BJ (cell line): ENCODE measurements at regions not wholly inside any gene's neighbourhood (a gene's known extent, or its start where the extent isn't known, plus 50 kb on each side); places are given as distances from the start of the nearest gene placed in this dataset.

Source experiments
- CTCF ChIA-PET: fragments of 350-600 bp; formaldehyde crosslinking; extraction: SDS; loops from one replicate; lab custom pipeline; 2021; ENCODE audit warnings: antibody characterized with exemption, inconsistent platforms; lab: Yijun Ruan, JAX
- POLR2A ChIA-PET: fragments of 300-600 bp; sonication (Branson Sonifier 250); formaldehyde crosslinking; extraction: SDS; loops from one replicate; lab custom pipeline; 2021; ENCODE audit warnings: antibody characterized with exemption; lab: Charles Lee
- DNase-seq: peaks from one replicate; pipeline ENCODE4 v3.0.0-alpha.2; 2011; ENCODE audit warnings: low read depth
- H3K27me3 ChIP-seq: 2 replicates; pipeline ENCODE4 v1.6.0; 2011; ENCODE audit warnings: low read length; ENCODE audit not compliant: control insufficient read depth, insufficient read depth
- H3K36me3 ChIP-seq: 2 replicates; pipeline ENCODE4 v1.5.1; 2011; ENCODE audit warnings: low read length; ENCODE audit not compliant: control insufficient read depth, insufficient read depth
- H3K4me3 ChIP-seq: 2 replicates; pipeline ENCODE4 v1.5.1; 2011; ENCODE audit warnings: low read depth, mild to moderate bottlenecking, control low read depth, low read length
- TF ChIP-seq, protein P1 (sequence below): IDR thresholded peaks from 2 replicates; pipeline ENCODE4 v1.5.1; 2011; ENCODE audit warnings: low read depth, mild to moderate bottlenecking, control low read depth, inconsistent platforms, low read length, moderate library complexity; ENCODE audit not compliant: insufficient read depth

DNA sequence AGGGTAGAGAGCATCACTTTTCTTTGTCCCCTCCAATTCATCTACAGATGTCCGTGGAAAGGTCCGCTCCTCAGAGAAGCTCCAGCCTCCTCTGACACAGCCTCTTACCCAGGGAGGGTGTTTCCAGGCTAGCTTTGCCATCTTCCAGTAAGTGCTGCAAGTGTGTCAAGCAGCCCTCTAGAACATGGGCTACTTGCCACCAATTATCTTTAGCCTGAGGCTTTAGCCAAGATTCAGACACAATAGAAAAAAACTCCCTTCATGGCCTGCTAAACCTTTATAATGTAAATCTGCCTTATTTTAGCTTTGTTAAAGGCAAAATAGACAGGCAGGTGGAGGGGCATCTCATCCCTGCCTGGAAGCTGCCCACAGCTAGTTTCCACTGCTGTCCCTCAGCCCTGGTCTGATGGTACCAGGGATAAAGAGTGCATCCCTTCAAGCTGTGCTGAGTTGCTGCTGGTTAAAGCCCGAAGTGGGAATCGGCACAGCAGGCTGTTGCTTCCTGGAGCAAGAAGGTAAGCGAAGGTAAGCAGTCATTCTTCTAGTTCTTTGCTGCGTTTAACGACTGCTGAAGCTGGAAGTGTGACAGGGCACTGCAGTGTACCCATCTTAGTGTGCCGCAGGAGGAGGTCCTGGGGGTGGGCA, 190.1 kb upstream of the E2F8 start:
- POLR2A ChIA-PET = no interaction called here
- peaks cover 9% of the 10 kb centered on the region for H3K27me3 ChIP-seq
- TF ChIP-seq, protein P1, sequence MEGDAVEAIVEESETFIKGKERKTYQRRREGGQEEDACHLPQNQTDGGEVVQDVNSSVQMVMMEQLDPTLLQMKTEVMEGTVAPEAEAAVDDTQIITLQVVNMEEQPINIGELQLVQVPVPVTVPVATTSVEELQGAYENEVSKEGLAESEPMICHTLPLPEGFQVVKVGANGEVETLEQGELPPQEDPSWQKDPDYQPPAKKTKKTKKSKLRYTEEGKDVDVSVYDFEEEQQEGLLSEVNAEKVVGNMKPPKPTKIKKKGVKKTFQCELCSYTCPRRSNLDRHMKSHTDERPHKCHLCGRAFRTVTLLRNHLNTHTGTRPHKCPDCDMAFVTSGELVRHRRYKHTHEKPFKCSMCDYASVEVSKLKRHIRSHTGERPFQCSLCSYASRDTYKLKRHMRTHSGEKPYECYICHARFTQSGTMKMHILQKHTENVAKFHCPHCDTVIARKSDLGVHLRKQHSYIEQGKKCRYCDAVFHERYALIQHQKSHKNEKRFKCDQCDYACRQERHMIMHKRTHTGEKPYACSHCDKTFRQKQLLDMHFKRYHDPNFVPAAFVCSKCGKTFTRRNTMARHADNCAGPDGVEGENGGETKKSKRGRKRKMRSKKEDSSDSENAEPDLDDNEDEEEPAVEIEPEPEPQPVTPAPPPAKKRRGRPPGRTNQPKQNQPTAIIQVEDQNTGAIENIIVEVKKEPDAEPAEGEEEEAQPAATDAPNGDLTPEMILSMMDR = no peak
- CTCF ChIA-PET = interaction anchor here (0.7 to 1.3 kb wide), 2 partner anchors 51 to 104 kb away, joined by 3 to 5 read pairs; no protein-coding TSS in a partner anchor
- H3K4me3 ChIP-seq = no peak overlapping the region
- no peaks in the 10 kb centered on the region for H3K36me3 ChIP-seq
- DNase-seq = no peak

DNA sequence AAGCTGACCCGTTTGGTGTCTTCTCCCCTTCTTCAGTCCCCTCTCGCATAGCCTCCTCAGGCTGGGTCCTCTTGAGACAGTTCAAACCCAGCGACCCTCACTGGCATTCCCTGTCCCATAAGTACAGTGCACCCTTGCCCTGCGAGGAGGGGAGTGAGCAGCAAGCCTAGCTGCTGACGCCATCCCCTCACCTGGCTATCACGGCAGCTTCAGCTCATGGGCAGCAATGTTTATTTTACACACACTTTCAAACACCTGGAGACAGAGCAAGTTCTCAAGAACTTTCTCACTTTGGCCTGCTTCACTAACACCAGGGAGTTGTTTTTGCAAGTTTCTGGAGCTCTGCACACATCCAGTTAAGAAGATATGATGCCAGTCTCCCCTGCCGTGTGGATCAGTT, 189.6 kb upstream of the E2F8 start:
- H3K4me3 ChIP-seq = no peak overlapping the region
- TF ChIP-seq, protein P1 = no peak
- ChIA-PET POLR2A (no interaction called here), CTCF (no interaction called here)
- H3K27me3 ChIP-seq = peaks cover 9% of the 10 kb centered on the region
- no peaks in the 10 kb centered on the region for H3K36me3 ChIP-seq
- no peak for DNase-seq

DNA sequence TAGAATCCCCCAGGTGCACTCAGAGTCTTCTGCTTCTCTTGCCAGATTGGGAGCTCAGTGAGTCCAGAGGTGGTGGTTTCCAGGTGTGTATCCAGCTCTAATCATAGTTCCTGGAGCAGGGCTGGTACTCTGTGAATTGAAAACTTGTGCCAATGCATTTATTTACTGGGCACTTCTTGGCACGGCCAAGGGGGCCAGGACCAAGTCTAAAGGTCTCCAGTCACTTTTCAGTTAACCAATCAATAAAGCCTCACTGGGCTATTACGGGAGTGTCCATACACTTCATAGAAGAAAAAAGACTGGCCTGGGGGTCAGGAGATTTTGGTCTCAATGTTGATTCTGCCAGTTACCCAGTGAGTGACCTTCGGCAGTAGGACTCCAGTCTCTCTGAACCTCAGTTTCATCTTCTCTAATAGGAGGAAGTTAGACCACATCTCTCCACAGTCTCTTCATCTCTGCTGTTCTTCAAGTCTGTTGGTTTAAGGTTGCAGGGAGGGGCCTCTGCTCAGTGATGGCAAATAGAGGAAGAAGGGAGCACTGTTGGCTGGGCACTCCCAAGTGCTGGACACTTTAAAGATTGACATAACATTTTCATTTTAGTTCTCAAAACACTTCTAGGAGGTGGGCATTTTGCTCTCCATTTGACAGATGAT, 188.5 kb upstream of the E2F8 start:
- H3K27me3 ChIP-seq = peaks cover 10% of the 10 kb centered on the region
- TF ChIP-seq, protein P1 = no peak
- CTCF ChIA-PET = interaction anchor here (0.9 kb wide), 1 partner anchor 9 kb away, joined by 3 read pairs; no protein-coding TSS in a partner anchor
- DNase-seq = no peak
- H3K36me3 ChIP-seq = no peaks in the 10 kb centered on the region
- POLR2A ChIA-PET = no interaction called here
- H3K4me3 ChIP-seq = no peak overlapping the region

DNA sequence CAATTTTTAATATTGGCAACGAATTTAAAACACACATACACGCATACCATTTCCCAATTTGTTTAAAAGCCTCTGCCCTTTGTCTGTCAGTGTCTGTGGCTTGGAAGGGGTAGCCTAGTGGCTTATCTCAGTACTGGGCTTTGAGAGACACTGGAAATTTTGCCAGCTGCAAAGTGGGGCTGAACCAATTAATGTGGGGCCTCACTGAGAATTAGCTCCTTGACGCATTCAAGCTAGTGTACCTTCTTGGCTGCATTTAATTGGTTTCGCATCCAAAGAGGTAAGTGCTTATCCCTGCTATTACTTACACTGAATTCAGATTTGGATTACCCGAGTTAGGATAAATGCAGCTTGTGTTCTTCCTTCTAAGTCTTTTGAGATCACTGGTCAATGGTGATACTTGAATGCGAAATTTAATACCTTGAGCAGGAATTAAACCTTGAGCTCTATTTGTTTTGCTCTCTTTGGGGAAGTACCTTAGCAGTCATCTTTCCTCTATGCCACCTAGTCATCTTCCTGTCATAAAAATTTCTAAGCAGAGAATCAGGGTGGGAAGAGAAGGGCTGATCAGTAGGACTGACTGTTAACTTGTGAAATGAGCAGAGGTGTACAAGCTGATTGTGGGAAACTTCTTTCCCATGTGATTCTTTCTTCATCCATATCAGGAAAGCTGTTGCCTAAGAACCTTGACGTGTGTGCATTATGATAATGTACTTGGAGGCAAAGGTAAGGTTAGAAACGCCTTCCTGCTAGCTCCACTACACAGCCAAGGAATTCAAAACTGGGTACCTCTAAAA, 187.7 kb upstream of the E2F8 start:
- CTCF ChIA-PET = interaction anchor here (0.9 kb wide), 1 partner anchor 10 kb away, joined by 3 read pairs; no protein-coding TSS in a partner anchor
- peaks cover 10% of the 10 kb centered on the region for H3K27me3 ChIP-seq
- POLR2A ChIA-PET = no interaction called here
- DNase-seq = no peak
- no peaks in the 10 kb centered on the region for H3K36me3 ChIP-seq
- no peak overlapping the region for H3K4me3 ChIP-seq
- TF ChIP-seq, protein P1 = no peak

DNA sequence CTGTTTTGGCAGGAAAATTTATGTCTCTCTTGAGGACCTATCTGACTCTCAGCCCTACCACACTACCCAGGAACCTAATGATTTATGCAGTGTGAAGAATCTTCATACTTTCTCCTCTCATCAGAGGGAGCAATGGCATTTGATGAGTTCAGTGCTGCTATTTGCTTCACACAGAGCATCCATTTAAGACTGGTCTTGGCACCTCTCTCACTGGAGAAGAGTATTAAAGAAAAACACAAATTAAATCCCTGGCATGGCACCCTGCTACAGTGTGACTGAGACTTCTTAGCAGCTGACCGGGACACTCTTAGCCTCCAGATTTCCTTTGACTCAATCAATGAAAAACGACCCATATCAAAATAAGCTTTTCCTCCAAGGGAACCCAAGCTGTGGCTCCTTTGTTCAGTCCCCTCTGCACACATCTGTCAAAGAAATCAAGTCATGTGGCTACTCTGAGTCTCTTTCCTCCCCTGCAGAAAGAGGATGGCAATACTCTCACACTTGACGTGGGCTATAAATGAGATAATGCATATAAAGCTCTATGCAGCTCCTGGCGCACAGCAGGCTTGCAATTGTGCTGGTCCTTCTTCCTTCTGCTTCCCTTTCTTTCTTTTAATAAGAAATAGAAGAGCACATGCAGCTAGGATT, 186.1 kb upstream of the E2F8 start:
- Histone ChIP-seq H3K4me3 (no peak overlapping the region), H3K36me3 (no peaks in the 10 kb centered on the region), H3K27me3 (peaks cover 12% of the 10 kb centered on the region)
- no peak for DNase-seq
- TF ChIP-seq, protein P1 = no peak
- ChIA-PET CTCF (no interaction called here), POLR2A (no interaction called here)
